ENCODE measurements at regions not wholly inside any gene's neighbourhood (a gene's known extent, or its start where the extent isn't known, plus 50 kb on each side); places are given as distances from the start of the nearest gene placed in this dataset.

DNA sequence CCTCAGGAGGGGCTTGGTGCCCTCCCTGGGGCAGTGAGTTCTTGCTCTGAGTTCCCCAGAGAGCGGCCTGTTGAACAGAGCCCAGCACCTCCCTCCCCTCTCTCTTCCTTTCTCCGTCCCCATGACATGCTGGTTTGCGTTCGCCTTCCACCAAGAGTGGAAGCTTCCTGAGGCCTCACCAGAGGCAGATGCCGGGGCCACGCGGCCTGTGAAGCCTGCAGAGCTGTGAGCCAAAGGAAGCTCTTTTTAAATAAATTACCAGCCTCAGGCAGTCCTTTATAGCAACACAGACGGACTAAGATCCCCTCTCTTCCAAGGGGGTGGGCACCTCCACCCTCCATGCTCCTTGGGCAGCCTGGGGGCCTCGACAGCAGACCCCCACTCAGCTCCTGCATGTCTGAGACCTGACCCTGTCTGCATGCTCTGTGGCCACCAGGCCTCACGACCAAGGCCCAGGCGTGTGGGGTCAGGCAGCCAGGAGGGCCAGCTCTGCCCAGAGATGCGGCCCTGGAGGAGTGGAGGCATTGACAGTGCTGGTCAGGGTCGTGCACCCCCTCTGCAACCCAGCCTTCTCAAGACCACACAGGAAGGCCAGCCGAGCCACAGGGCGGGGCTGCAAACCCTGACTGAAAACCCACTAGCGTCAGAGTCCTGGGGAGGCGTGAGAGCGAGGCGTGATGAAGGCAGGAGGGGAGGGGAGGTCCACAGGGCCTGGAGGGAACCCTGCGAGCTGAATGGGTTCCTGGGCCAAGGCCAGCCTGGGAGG, 54.6 kb upstream of the ADGRA1 start:
- TF ChIP-seq POLR2A (IDR thresholded peaks at IDR 0.05; ENCODE audit: low read length) (no peak), GATA1 (IDR thresholded peaks at IDR 0.05; ENCODE audit: low read depth, low read length) (no peak)
